NT2/D1 (cell line): ENCODE measurements at regions not wholly inside any gene's neighbourhood (a gene's known extent, or its start where the extent isn't known, plus 50 kb on each side); places are given as distances from the start of the nearest gene placed in this dataset.

Source experiments
- DNase-seq: peaks from one replicate; pipeline ENCODE4 v3.0.0-alpha.2; 2011; ENCODE audit warnings: low read depth, low spot score
- H3K27me3 ChIP-seq: 2 replicates; pipeline ENCODE4 v1.6.0; 2011; ENCODE audit warnings: mild to moderate bottlenecking; ENCODE audit not compliant: insufficient read length, insufficient read depth
- H3K36me3 ChIP-seq: 2 replicates; pipeline ENCODE4 v1.6.1; 2011; ENCODE audit warnings: mild to moderate bottlenecking, low read length, mixed read lengths; ENCODE audit not compliant: insufficient read depth, insufficient read length
- H3K4me1 ChIP-seq: 2 replicates; pipeline ENCODE4 v1.5.1; 2011; ENCODE audit not compliant: insufficient read depth, insufficient read length
- H3K4me3 ChIP-seq: 2 replicates; pipeline ENCODE4 v1.5.1; 2011; ENCODE audit warnings: low read depth; ENCODE audit not compliant: insufficient read length
- H3K9ac ChIP-seq: 2 replicates; pipeline ENCODE4 v1.6.0; 2011; ENCODE audit warnings: low read depth; ENCODE audit not compliant: insufficient read length
- H3K9me3 ChIP-seq: 2 replicates; pipeline ENCODE4 v1.5.1; 2011; ENCODE audit warnings: mild to moderate bottlenecking, low read length; ENCODE audit not compliant: insufficient read depth
- SUZ12 ChIP-seq: IDR thresholded peaks from 2 replicates; pipeline ENCODE4 v1.6.1; 2011; ENCODE audit not compliant: insufficient read length, insufficient read depth; ENCODE audit errors: extremely low read depth
- YY1 ChIP-seq: IDR thresholded peaks from 2 replicates; pipeline ENCODE4 v1.6.1; 2011; ENCODE audit not compliant: insufficient read length, insufficient read depth
- ZNF274 ChIP-seq: IDR thresholded peaks from 2 replicates; pipeline ENCODE4 v1.6.1; 2011; ENCODE audit warnings: mild to moderate bottlenecking, low read depth, low read length

- TF ChIP-seq ZNF274: no peak
- TF ChIP-seq SUZ12: no peak
- TF ChIP-seq YY1: no peak
- H3K27me3 ChIP-seq: no peaks in the 10 kb centered on the region
- no peak overlapping the region for H3K4me3 ChIP-seq
- H3K9me3 ChIP-seq: no peaks in the 10 kb centered on the region
- no peaks in the 10 kb centered on the region for H3K36me3 ChIP-seq
- H3K4me1 ChIP-seq: no peaks in the 10 kb centered on the region
- no peak for DNase-seq
- H3K9ac ChIP-seq: no peak overlapping the region
Measured at GRCh38 chr13:22000191-22000590, 329.3 kb downstream of the FGF9 start.

- TF ChIP-seq YY1 (no peak), SUZ12 (no peak), ZNF274 (no peak)
- H3K36me3 ChIP-seq: no peaks in the 10 kb centered on the region
- no peak overlapping the region for H3K9ac ChIP-seq
- no peaks in the 10 kb centered on the region for H3K9me3 ChIP-seq
- no peak overlapping the region for H3K4me3 ChIP-seq
- H3K4me1 ChIP-seq: no peaks in the 10 kb centered on the region
- no peak for DNase-seq
- no peaks in the 10 kb centered on the region for H3K27me3 ChIP-seq
Measured at GRCh38 chr13:22001336-22001735, 330.5 kb downstream of the FGF9 start.

GRCh38 chr13:22002893-22003292, 332.0 kb downstream of the FGF9 start:
- Histone ChIP-seq H3K9me3 (no peaks in the 10 kb centered on the region), H3K4me3 (no peak overlapping the region), H3K36me3 (no peaks in the 10 kb centered on the region), H3K27me3 (no peaks in the 10 kb centered on the region), H3K9ac (no peak overlapping the region), H3K4me1 (no peaks in the 10 kb centered on the region)
- no peak for TF ChIP-seq YY1
- no peak for TF ChIP-seq SUZ12
- no peak for TF ChIP-seq ZNF274
- DNase-seq: no peak

DNA sequence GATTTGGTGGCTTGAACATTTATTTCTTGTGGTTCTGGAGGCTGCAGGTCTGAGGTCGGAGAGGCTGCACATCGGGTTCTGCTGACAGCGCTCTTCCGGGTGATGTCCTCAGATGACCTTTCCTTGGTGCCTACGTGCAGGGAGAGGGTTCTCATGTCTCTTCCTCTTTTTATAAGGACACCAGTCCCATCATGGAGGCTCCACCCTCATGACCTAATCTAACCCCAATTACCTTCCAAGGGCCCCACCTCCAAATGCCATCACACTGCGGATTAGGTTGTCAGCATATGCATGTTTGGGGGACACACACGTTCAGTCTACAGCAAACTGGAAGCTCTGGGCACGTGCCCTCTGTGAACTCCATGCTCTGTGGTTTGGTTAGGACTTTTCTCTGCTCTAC, 338.6 kb downstream of the FGF9 start:
- Histone ChIP-seq H3K4me1 (no peaks in the 10 kb centered on the region), H3K9ac (no peak overlapping the region), H3K4me3 (no peak overlapping the region), H3K36me3 (no peaks in the 10 kb centered on the region), H3K27me3 (no peaks in the 10 kb centered on the region), H3K9me3 (no peaks in the 10 kb centered on the region)
- DNase-seq: no peak
- no peak for TF ChIP-seq YY1
- no peak for TF ChIP-seq ZNF274
- no peak for TF ChIP-seq SUZ12

- Histone ChIP-seq H3K27me3 (no peaks in the 10 kb centered on the region), H3K9ac (no peak overlapping the region), H3K36me3 (no peaks in the 10 kb centered on the region), H3K4me3 (no peak overlapping the region), H3K4me1 (no peaks in the 10 kb centered on the region), H3K9me3 (no peaks in the 10 kb centered on the region)
- DNase-seq: no peak
- no peak for TF ChIP-seq ZNF274
- no peak for TF ChIP-seq YY1
- no peak for TF ChIP-seq SUZ12
Measured at GRCh38 chr13:22009937-22010336, 339.1 kb downstream of the FGF9 start.

DNA sequence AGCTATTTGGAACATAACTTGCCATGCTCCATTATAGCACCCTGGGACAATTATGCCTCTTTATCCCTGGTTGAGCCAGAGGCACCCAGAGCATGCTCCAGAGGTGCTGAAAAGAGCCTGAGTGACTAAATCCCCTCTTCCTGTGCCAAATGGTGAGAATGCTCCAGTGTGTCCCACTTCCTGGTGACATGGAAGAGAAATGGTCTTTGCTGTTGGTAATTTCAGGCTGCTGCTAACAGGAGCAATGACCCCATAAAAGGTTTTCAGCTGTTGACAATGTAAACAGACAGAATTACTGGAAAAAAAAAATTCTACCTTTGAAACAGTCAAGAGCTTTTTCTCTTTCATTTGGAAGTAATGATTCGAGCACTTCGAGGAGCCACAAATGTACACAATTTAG, 341.8 kb downstream of the FGF9 start:
- no peak for DNase-seq
- TF ChIP-seq SUZ12: no peak
- no peak for TF ChIP-seq YY1
- TF ChIP-seq ZNF274: no peak
- Histone ChIP-seq H3K4me1 (no peaks in the 10 kb centered on the region), H3K9me3 (no peaks in the 10 kb centered on the region), H3K9ac (no peak overlapping the region), H3K27me3 (no peaks in the 10 kb centered on the region), H3K4me3 (no peak overlapping the region), H3K36me3 (no peaks in the 10 kb centered on the region)

DNA sequence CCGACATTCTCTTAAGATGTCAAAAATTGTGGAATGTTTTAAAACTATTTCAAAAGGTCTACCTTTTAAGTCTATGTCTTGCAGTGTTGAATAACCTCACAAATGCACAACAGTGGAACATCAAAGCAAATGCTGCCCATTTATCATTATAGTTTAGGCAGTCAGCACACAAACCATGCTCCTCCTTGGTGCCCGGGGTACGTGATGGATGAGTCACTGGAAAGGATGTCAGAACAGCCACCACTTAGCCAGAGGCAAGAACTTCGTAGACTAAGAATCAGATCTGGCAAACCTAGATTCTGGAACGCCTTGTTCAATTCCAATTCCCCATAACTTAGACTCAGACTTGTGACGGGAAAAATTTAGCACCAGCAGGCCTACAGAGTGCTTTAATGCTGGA, 343.6 kb downstream of the FGF9 start:
- Histone ChIP-seq H3K9me3 (no peaks in the 10 kb centered on the region), H3K4me1 (no peaks in the 10 kb centered on the region), H3K27me3 (no peaks in the 10 kb centered on the region), H3K9ac (no peak overlapping the region), H3K36me3 (no peaks in the 10 kb centered on the region), H3K4me3 (no peak overlapping the region)
- no peak for DNase-seq
- TF ChIP-seq SUZ12 (no peak), ZNF274 (no peak)

DNA sequence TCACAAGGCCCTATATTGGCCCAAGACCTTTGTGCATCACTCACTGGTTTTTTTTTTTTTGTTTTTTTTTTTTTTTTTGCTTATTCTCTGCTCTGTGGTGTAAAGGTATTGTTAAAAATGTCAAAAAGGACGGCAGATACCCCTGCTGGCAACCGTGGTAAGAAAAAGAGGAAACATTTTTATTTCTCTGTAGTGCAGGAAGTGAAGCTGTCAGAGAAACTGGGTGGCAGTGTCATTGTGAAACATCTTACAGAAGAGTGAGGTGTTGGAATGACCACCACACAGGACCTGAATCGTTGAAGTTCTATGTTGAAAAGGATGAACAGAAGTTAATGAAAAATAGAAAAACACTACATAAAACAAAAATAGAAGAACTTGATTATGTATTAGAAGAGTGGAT, 346.4 kb downstream of the FGF9 start:
- no peaks in the 10 kb centered on the region for H3K9me3 ChIP-seq
- no peak for TF ChIP-seq SUZ12
- TF ChIP-seq YY1: no peak
- H3K4me3 ChIP-seq: no peak overlapping the region
- no peak for DNase-seq
- no peak overlapping the region for H3K9ac ChIP-seq
- no peaks in the 10 kb centered on the region for H3K36me3 ChIP-seq
- no peaks in the 10 kb centered on the region for H3K27me3 ChIP-seq
- no peaks in the 10 kb centered on the region for H3K4me1 ChIP-seq
